BE2C (cell line): ENCODE measurements at regions not wholly inside any gene's neighbourhood (a gene's known extent, or its start where the extent isn't known, plus 50 kb on each side); places are given as distances from the start of the nearest gene placed in this dataset.

Experiments
- DNase-seq: peaks from one replicate; pipeline ENCODE4 v3.0.0-alpha.2; 2020
- H3K27me3 ChIP-seq: fragments of 250-450 bp; sonication (Bioruptor Pico); 2 replicates; pipeline ENCODE4 v1.5.1; 2020; ENCODE audit warnings: mild to moderate bottlenecking
- H3K36me3 ChIP-seq: fragments of 250-450 bp; sonication (Bioruptor Pico); 2 replicates; pipeline ENCODE4 v1.5.1; 2020; ENCODE audit warnings: mild to moderate bottlenecking
- H3K4me1 ChIP-seq: fragments of 250-450 bp; sonication (Bioruptor Pico); 2 replicates; pipeline ENCODE4 v1.5.1; 2020
- H3K4me3 ChIP-seq: 2 replicates; pipeline ENCODE4 v1.5.1; 2011; ENCODE audit warnings: low read depth, low read length
- H3K9me3 ChIP-seq: fragments of 250-450 bp; sonication (Bioruptor Pico); 2 replicates; pipeline ENCODE4 v1.5.1; 2020
- CTCF ChIP-seq: IDR thresholded peaks from 2 replicates; pipeline ENCODE4 v1.5.1; 2012; ENCODE audit warnings: mild to moderate bottlenecking, low read depth, low read length

- TF ChIP-seq CTCF = no peak
- Histone ChIP-seq H3K4me3 (no peak overlapping the region), H3K27me3 (no peaks in the 10 kb centered on the region), H3K4me1 (no peaks in the 10 kb centered on the region; the same call in 1 of the 2 replicates), H3K9me3 (no peaks in the 10 kb centered on the region), H3K36me3 (no peaks in the 10 kb centered on the region)
- DNase-seq = no peak
These were observed 393.5 kb downstream of the DMAC1 start for GRCh38 chr9:7405924-7406604.

- H3K36me3 ChIP-seq = no peaks in the 10 kb centered on the region
- no peaks in the 10 kb centered on the region; the same call in 1 of the 2 replicates for H3K4me1 ChIP-seq
- H3K4me3 ChIP-seq = no peak overlapping the region
- no peak for DNase-seq
- H3K9me3 ChIP-seq = no peaks in the 10 kb centered on the region
- TF ChIP-seq CTCF = no peak
- no peaks in the 10 kb centered on the region for H3K27me3 ChIP-seq
These were observed 395.6 kb downstream of the DMAC1 start for GRCh38 chr9:7403839-7404487.

DNA sequence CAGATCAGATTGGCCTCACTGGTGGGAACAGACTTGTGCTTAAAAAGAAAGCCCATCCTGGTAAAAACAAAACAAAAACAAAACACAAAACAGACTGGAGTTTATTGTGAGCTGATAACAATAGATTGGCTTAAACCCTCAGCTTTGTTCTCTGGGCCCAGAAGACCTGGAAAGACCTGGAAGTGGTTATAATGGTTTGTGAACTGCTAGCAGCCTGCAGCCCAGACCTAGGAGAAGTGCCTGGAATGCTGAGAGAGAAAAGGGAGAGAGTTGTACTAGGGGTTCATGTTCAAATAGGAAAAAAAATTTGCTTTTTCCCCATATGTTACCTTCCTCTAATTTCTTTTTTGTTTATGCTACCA is 396.6 kb downstream of the DMAC1 start:
- Histone ChIP-seq H3K4me3 (no peak overlapping the region), H3K27me3 (no peaks in the 10 kb centered on the region), H3K4me1 (no peaks in the 10 kb centered on the region; the same call in 1 of the 2 replicates), H3K9me3 (no peaks in the 10 kb centered on the region), H3K36me3 (no peaks in the 10 kb centered on the region)
- TF ChIP-seq CTCF = no peak
- no peak for DNase-seq

GRCh38 chr9:7402334-7403027 is 397.1 kb downstream of the DMAC1 start:
- Histone ChIP-seq H3K4me3 (no peak overlapping the region), H3K27me3 (no peaks in the 10 kb centered on the region), H3K4me1 (no peaks in the 10 kb centered on the region; the same call in 1 of the 2 replicates), H3K9me3 (no peaks in the 10 kb centered on the region), H3K36me3 (no peaks in the 10 kb centered on the region)
- no peak for DNase-seq
- no peak for TF ChIP-seq CTCF

- TF ChIP-seq CTCF = no peak
- no peaks in the 10 kb centered on the region for H3K36me3 ChIP-seq
- H3K27me3 ChIP-seq = no peaks in the 10 kb centered on the region; the same call in 1 of the 2 replicates
- no peak for DNase-seq
- H3K9me3 ChIP-seq = no peaks in the 10 kb centered on the region
- no peak overlapping the region for H3K4me3 ChIP-seq
- no peaks in the 10 kb centered on the region; the same call in 1 of the 2 replicates for H3K4me1 ChIP-seq
These were observed 398.5 kb downstream of the DMAC1 start for GRCh38 chr9:7401116-7401515.
